22Rv1 (cell line): ENCODE measurements at regions not wholly inside any gene's neighbourhood (a gene's known extent, or its start where the extent isn't known, plus 50 kb on each side); places are given as distances from the start of the nearest gene placed in this dataset.

ENCODE experiments used
- ZFX ChIP-seq: fragments of 450-650 bp; IDR thresholded peaks from 2 replicates; pipeline ENCODE4 v1.6.1; 2017; ENCODE audit warnings: antibody characterized with exemption, borderline replicate concordance
- TF ChIP-seq, protein P1 (sequence below): fragments of 450-650 bp; IDR thresholded peaks from 2 replicates; pipeline ENCODE4 v1.5.1; 2017; ENCODE audit warnings: mild to moderate bottlenecking

DNA sequence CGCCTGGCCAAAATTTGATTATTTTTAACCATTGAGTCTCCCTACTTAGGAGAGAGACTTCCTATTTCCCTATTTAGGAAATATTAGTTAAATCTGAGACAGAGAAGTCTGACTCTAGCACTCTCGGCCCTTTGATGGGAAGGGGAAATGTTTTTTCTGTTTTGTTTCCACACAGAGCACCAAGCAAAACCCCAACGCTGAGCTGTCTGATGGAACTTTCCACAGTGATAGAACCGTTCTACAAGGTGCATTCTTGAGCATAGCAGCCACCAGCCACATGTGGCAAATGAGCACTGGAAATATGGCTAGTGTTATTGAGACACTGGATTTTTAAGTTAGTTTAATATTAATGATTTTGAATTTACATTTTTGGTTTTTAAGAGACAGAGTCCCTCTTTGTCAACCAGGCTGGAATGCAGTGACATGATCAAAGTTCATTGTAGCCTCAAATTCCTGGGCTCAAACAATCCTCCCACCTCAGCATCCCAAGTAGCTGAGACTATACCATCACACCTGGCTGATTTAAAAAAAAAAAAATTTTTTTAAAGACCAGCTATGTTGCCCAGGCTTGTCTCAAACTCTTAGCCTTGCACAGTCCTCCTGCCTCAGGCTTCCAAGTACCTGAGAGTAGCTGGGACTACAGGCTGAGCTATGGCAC lies 77.3 kb upstream of the GALNT2 start:
- TF ChIP-seq, protein P1, sequence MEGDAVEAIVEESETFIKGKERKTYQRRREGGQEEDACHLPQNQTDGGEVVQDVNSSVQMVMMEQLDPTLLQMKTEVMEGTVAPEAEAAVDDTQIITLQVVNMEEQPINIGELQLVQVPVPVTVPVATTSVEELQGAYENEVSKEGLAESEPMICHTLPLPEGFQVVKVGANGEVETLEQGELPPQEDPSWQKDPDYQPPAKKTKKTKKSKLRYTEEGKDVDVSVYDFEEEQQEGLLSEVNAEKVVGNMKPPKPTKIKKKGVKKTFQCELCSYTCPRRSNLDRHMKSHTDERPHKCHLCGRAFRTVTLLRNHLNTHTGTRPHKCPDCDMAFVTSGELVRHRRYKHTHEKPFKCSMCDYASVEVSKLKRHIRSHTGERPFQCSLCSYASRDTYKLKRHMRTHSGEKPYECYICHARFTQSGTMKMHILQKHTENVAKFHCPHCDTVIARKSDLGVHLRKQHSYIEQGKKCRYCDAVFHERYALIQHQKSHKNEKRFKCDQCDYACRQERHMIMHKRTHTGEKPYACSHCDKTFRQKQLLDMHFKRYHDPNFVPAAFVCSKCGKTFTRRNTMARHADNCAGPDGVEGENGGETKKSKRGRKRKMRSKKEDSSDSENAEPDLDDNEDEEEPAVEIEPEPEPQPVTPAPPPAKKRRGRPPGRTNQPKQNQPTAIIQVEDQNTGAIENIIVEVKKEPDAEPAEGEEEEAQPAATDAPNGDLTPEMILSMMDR, result no peak
- TF ChIP-seq ZFX, result no peak
